HG03064 (cell line): ENCODE measurements at regions not wholly inside any gene's neighbourhood (a gene's known extent, or its start where the extent isn't known, plus 50 kb on each side); places are given as distances from the start of the nearest gene placed in this dataset.
"Not testable (repeated sequence)": the region's sequence is repeated elsewhere in the genome, so short reads cannot be mapped to it uniquely, and the experiment has no call there.

Source experiments
- ATAC-seq: cut with Tn5 transposase; IDR thresholded peaks from one replicate; pipeline ENCODE4 v1.9.1; 2021; ENCODE audit warnings: low read depth; ENCODE audit not compliant: unreplicated experiment

- ATAC-seq: no peak
Measured at GRCh38 chr7:68031180-68031943, 1034.7 kb downstream of the TYW1 start.

DNA sequence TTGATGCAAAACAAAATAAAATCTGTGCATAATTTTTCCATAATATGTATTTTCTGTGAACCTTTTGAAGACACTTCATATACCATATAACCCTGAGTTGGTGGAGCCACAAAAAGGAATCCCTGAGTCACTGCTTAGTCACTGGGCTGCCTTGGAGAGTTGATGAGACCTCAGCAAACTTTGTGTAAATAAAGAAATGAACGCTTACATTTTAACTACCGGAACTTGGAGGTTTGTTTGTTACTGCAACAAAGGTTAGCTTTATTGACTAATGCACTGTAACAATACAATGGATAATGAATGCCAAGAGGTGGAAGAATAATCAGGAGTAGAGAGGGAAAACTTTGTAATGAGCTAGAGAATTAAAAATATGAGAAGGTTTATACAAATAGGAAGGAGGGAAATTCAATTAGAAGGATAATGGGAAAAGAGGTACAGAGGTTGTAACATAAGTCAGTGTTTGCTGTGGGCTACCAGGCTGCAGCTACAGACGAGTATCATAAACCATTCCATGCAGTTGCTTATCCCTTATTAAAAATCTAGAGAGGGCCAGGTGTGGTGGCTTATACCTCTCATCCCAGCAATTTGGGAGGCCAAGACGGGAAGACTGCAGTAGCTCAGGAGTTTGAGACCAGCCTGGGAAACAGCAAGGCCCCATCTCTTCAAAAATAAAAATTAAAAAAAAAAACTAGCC lies 1042.1 kb downstream of the TYW1 start:
- ATAC-seq: no peak

GRCh38 chr7:68041554-68041953 lies 1044.9 kb downstream of the TYW1 start:
- no peak for ATAC-seq

DNA sequence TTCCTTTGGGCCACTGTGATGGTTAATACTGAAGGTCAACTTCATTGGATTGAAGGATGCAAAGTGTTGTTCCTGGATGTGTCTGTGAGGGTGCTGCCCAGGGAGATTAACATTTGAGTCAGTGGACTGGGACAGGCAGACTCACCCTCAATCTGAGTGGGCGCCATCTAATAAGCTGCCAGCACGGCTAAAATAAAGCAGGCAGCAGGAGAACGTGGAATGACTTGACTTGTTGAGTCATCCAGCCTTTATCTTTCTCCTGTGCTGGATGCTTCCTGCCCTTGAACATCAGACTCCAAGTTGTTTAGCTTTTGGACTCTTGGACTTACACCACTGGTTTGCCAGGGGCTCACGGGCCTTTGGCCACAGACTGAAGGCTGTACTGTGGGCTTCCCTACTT lies 1046.9 kb downstream of the TYW1 start:
- ATAC-seq: no peak

- ATAC-seq: no peak
Measured at GRCh38 chr7:68050627-68051026, 1054.0 kb downstream of the TYW1 start.

GRCh38 chr7:68058014-68058413 lies 1061.4 kb downstream of the TYW1 start:
- no peak for ATAC-seq

DNA sequence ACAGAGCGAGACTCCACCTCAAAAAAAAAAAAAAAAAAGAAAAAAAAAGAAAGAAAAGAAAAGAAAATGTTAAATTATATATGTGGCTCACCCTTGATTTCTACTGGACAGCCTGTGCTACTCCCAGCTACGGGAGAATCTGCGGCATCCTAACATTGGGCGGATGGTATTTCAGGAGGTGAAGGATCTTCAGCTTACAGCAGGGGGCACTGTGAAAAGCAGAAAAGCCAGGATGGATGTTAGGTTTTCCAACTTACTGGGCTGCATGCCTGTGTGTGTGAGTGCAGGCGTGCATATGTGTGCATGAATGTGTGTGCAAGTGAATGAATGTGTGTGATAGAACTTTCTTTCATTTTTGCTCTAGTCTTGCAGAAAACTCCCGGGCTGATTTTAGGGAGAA lies 1066.5 kb downstream of the TYW1 start:
- no peak for ATAC-seq

GRCh38 chr7:68065581-68065980 lies 1068.9 kb downstream of the TYW1 start:
- no peak for ATAC-seq

DNA sequence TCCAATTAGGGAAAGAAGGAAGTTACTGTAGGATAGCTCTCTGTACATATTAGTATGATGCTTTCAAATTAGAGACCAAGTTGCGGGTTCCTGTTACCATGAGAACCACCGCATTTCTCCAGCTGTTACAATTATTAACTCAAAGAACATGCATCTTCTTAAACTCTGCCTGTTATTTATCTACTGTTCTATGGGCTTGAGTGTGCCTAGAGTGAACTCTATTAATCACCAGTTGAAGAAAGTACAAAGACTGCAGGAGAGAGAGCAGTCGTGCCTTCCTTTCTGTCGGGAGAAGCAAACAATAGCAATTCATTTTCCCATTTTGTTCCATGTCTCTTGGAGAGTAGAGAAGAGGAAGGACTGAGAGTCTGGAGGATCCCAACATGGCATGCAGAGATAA lies 1071.2 kb downstream of the TYW1 start:
- no peak for ATAC-seq

- no peak for ATAC-seq
Measured at GRCh38 chr7:68070992-68071391, 1074.4 kb downstream of the TYW1 start.

GRCh38 chr7:68073701-68074100 lies 1077.1 kb downstream of the TYW1 start:
- ATAC-seq: no peak

DNA sequence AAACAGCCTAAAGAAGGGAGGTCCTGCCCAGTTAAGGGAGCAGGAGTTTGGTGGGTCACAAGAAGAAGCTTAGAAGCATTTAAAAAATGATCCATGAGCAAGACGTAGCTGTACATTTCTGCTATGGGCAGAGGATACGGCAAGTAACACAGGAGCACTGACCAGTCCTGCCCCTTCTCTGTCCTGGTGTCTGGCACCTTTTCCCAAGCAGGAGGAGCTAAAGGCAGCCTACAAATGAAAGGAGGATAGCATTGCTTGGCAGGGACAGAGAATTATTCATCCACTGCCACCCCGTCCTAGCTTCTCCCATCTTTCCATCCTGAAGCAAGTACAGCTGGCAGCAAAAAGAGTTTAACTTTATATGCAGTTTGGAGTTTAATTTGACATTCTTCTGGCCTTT lies 1077.6 kb downstream of the TYW1 start:
- no peak for ATAC-seq

DNA sequence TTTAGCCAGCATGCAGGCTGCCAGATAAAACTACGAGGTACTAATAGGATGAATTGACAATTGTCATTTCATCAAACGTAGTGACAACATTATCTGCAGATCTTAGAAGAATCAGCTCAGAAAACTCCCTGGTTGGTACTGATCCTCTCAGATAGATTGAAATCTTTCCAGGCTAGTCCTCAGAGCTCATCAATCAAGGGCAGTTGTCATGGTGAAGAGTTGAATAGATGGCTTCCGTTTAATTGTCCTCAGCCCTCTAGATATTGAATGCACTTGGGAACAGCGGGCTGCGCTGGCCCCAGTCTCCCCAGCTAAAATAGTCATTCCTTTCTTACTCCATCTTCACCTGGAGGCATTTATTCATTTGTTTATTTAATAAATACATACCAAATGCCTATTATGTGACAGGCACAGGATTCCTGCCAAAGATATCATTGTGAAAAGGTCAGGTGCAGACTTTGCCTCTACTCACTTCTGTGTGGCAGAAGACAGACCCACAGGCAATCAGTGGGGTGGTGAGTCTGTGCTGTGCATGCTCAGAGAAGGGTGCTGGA lies 1081.6 kb downstream of the TYW1 start:
- no peak for ATAC-seq

DNA sequence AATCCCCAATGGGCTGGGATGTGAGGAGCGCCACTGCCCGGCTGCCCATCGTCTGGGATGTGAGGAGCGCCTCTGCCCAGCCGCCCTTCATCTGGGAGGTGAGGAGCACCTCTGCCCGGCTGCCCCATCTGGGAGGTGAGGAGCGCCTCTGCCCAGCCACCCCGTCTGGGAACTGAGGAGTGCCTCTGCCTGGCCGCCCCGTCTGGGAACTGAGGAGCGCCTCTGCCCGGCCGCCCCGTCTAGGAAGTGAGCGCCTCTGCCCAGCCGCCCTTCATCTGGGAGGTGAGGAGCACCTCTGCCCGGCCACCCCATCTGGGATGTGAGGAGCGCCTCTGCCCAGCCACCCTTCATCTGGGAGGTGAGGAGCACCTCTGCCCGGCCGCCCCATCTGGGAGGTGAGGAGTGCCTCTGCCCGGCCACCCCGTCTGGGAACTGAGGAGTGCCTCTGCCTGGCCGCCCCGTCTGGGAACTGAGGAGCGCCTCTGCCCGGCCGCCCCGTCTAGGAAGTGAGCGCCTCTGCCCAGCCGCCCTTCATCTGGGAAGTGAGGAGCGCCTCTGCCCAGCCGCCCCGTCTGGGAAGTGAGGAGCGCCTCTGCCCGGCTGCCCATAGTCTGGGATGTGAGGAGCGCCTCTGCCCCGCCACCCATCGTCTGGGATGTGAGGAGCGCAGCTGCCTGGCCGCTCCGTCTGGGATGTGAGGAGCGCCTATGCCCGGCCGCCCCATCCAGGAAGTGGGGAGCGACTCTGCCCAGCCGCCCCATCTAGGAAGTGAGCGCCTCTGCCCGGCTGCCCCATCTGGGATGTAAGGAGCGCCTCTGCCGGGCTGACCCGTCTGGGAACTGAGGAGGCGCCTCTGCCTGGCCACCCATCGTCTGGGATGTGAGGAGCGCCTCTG lies 1085.7 kb downstream of the TYW1 start:
- not testable (repeated sequence) for ATAC-seq

DNA sequence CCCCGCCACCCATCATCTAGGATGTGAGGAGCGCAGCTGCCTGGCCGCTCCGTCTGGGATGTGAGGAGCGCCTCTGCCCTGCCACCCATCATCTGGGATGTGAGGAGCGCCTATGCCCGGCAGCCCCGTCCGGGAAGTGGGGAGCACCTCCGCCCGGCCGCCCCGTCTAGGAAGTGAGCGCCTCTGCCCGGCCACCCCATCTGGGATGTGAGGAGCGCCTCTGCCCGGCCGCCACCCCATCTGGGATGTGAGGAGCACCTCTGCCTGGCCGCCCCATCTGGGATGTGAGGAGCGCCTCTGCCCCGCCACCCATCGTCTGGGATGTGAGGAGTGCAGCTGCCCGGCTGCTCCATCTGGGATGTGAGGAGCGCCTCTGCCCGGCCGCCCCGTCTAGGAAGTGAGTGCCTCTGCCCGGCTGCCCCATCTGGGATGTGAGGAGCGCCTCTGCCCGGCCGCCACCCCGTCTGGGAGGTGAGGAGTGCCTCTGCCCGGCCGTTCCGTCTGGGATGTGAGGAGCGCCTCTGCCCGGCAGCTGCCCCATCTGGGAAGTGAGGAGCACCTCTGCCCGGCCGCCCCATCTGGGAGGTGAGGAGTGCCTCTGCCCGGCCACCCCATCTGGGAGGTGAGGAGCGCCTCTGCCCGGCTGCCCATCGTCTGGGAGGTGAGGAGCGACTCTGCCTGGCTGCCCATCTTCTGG lies 1086.5 kb downstream of the TYW1 start:
- ATAC-seq: not testable (repeated sequence)

DNA sequence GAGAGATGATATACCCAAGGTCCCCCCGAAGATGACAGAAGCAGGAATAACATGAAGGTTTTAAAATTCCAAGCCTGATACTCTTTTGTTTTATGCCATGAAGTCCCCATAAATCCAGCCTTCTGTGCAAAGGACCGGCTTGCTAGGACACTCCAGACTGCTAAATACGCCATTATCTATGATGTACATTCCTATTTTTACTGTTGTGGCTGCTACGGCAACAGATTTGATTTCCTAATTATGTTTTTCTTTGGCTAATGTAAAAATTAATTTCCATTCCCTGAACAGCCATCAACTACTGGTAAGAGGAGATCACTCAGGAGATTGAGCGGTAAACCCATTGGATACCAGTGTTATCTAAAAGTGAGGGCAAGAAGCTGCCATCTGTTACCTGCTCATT lies 1090.8 kb downstream of the TYW1 start:
- ATAC-seq: no peak

- ATAC-seq: no peak
Measured at GRCh38 chr7:68088879-68089278, 1092.2 kb downstream of the TYW1 start.

- not testable (repeated sequence) for ATAC-seq
Measured at GRCh38 chr7:68090256-68090655, 1093.6 kb downstream of the TYW1 start.

DNA sequence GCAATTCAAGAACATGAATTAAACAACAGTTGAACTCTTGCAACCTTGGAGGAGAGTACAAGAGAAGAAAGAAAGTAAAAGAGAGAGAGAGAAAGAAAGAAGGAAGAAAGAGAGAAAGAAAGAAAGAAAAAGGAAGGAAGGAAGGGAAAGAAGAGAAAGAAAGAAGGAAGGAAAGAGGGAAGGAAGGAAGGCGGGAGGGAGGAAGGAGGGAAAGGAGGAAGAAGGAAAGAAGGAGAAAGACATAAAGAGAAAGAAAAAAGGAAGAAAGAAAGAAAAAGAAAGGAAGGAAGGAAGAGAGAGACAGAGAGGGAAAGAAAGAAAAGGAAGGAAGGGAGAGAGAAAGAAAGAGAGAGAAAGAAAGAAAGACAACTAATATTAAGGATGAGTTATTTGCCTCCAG lies 1106.7 kb downstream of the TYW1 start:
- ATAC-seq: no peak

GRCh38 chr7:68107261-68107660 lies 1110.6 kb downstream of the TYW1 start:
- ATAC-seq: no peak
